ENCODE measurements at regions not wholly inside any gene's neighbourhood (a gene's known extent, or its start where the extent isn't known, plus 50 kb on each side); places are given as distances from the start of the nearest gene placed in this dataset.

- Histone ChIP-seq H3K9me3 (ENCODE audit: low read length) (no peaks in the 10 kb centered on the region), H3K27ac (ENCODE audit: low read depth, low read length, poor library complexity, severe bottlenecking) (no peak overlapping the region), H3K4me3 (ENCODE audit: low read depth, low read length, poor library complexity, severe bottlenecking) (no peak overlapping the region), H4K20me1 (ENCODE audit: insufficient read depth, low read length) (no peaks in the 10 kb centered on the region), H3K9me2 (ENCODE audit: insufficient read depth, low read length) (no peaks in the 10 kb centered on the region), H3K36me3 (ENCODE audit: insufficient read depth, low read length) (no peaks in the 10 kb centered on the region), H3K4me2 (ENCODE audit: low read length) (no peak overlapping the region), H3K4me1 (ENCODE audit: insufficient read depth, low read length, poor library complexity, severe bottlenecking) (no peaks in the 10 kb centered on the region), H2AFZ (ENCODE audit: low read length) (no peak overlapping the region), H3K79me2 (ENCODE audit: insufficient read depth, low read depth, low read length) (no peaks in the 10 kb centered on the region)
- ChIA-PET CTCF (ENCODE audit: unreplicated experiment) (no interaction called here), POLR2A (no interaction called here)
- intact Hi-C loops (cut with micrococcal nuclease; ENCODE audit: unreplicated experiment) = no loop called here
- no peak for DNase-seq (ENCODE audit: low spot score)
- TF ChIP-seq EZH2phosphoT487 (IDR thresholded peaks at IDR 0.05; ENCODE audit: borderline replicate concordance, low read depth, low read length) (no peak), CTCF (conservative IDR thresholded peaks at IDR 0.05; ENCODE audit: low read length) (no peak)
- BruUV-seq (replicated peaks) = no TSS peak
Measured at GRCh38 chr1:80533093-80533492, 1267.6 kb upstream of the ADGRL2 start.

DNA sequence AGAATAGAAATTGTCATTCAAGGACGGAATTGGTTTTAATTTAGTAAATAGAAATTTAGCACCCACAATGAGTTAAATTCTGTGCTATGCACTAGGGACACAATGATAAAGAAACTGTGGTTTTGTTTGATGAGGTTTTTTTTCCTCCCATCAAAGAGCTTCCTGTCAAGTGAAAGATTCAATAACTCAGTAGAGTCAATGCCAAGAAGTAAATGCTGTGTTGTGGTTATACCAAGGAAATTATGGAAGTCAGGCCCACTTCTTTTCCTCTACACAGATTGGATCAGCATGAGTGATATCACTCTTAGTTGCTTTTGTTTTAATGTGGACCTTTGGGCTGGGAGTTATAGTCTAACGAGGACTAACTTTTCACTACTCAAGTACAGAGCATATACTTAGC is 1269.6 kb upstream of the ADGRL2 start:
- no peak for DNase-seq (ENCODE audit: low spot score)
- ChIA-PET POLR2A (no interaction called here), CTCF (ENCODE audit: unreplicated experiment) (no interaction called here)
- Histone ChIP-seq H3K9me3 (ENCODE audit: low read length) (no peaks in the 10 kb centered on the region), H3K27ac (ENCODE audit: low read depth, low read length, poor library complexity, severe bottlenecking) (no peak overlapping the region), H3K4me1 (ENCODE audit: insufficient read depth, low read length, poor library complexity, severe bottlenecking) (no peaks in the 10 kb centered on the region), H4K20me1 (ENCODE audit: insufficient read depth, low read length) (no peaks in the 10 kb centered on the region), H3K79me2 (ENCODE audit: insufficient read depth, low read depth, low read length) (no peaks in the 10 kb centered on the region), H3K4me3 (ENCODE audit: low read depth, low read length, poor library complexity, severe bottlenecking) (no peak overlapping the region), H3K9me2 (ENCODE audit: insufficient read depth, low read length) (no peaks in the 10 kb centered on the region), H3K36me3 (ENCODE audit: insufficient read depth, low read length) (no peaks in the 10 kb centered on the region), H2AFZ (ENCODE audit: low read length) (no peak overlapping the region), H3K4me2 (ENCODE audit: low read length) (no peak overlapping the region)
- TF ChIP-seq EZH2phosphoT487 (IDR thresholded peaks at IDR 0.05; ENCODE audit: borderline replicate concordance, low read depth, low read length) (no peak), CTCF (conservative IDR thresholded peaks at IDR 0.05; ENCODE audit: low read length) (no peak)
- intact Hi-C loops (cut with micrococcal nuclease; ENCODE audit: unreplicated experiment) = no loop called here
- BruUV-seq (replicated peaks) = no TSS peak

GRCh38 chr1:80529546-80529945 is 1271.2 kb upstream of the ADGRL2 start:
- Histone ChIP-seq H4K20me1 (ENCODE audit: insufficient read depth, low read length) (no peaks in the 10 kb centered on the region), H2AFZ (ENCODE audit: low read length) (no peak overlapping the region), H3K79me2 (ENCODE audit: insufficient read depth, low read depth, low read length) (no peaks in the 10 kb centered on the region), H3K9me2 (ENCODE audit: insufficient read depth, low read length) (no peaks in the 10 kb centered on the region), H3K4me2 (ENCODE audit: low read length) (no peak overlapping the region), H3K4me1 (ENCODE audit: insufficient read depth, low read length, poor library complexity, severe bottlenecking) (no peaks in the 10 kb centered on the region), H3K36me3 (ENCODE audit: insufficient read depth, low read length) (no peaks in the 10 kb centered on the region), H3K9me3 (ENCODE audit: low read length) (no peaks in the 10 kb centered on the region), H3K27ac (ENCODE audit: low read depth, low read length, poor library complexity, severe bottlenecking) (no peak overlapping the region), H3K4me3 (ENCODE audit: low read depth, low read length, poor library complexity, severe bottlenecking) (no peak overlapping the region)
- no peak for DNase-seq (ENCODE audit: low spot score)
- POLR2A ChIA-PET = no interaction called here
- BruUV-seq (replicated peaks) = no TSS peak
- intact Hi-C loops (cut with micrococcal nuclease; ENCODE audit: unreplicated experiment) = no loop called here
- CTCF ChIA-PET (ENCODE audit: unreplicated experiment) = no interaction called here
- no peak for TF ChIP-seq EZH2phosphoT487 (IDR thresholded peaks at IDR 0.05; ENCODE audit: borderline replicate concordance, low read depth, low read length)
- no peak for TF ChIP-seq CTCF (conservative IDR thresholded peaks at IDR 0.05; ENCODE audit: low read length)
